Ishikawa (cell line): ENCODE measurements at regions not wholly inside any gene's neighbourhood (a gene's known extent, or its start where the extent isn't known, plus 50 kb on each side); places are given as distances from the start of the nearest gene placed in this dataset.

Experiments used
- CEBPB ChIP-seq: IDR thresholded peaks from 2 replicates; pipeline ENCODE4 v1.6.1; 2012
- CREB1 ChIP-seq: IDR thresholded peaks from 2 replicates; pipeline ENCODE4 v1.6.1; 2012; ENCODE audit warnings: low read depth
- EGR1 ChIP-seq: IDR thresholded peaks from 2 replicates; pipeline ENCODE4 v1.6.1; 2012
- EP300 ChIP-seq: IDR thresholded peaks from 2 replicates; pipeline ENCODE4 v1.6.1; 2012; ENCODE audit warnings: borderline replicate concordance
- MAX ChIP-seq: IDR thresholded peaks from 2 replicates; pipeline ENCODE4 v1.6.1; 2012
- NFIC ChIP-seq: IDR thresholded peaks from 2 replicates; pipeline ENCODE4 v1.6.1; 2012
- RAD21 ChIP-seq: IDR thresholded peaks from 2 replicates; pipeline ENCODE4 v1.6.1; 2012; ENCODE audit warnings: low read depth
- REST ChIP-seq: IDR thresholded peaks from 2 replicates; pipeline ENCODE4 v1.6.1; 2012; ENCODE audit warnings: low read depth, mild to moderate bottlenecking
- TAF1 ChIP-seq: IDR thresholded peaks from 2 replicates; pipeline ENCODE4 v1.6.1; 2012; ENCODE audit warnings: low read depth, mild to moderate bottlenecking
- TEAD4 ChIP-seq: IDR thresholded peaks from 2 replicates; pipeline ENCODE4 v1.6.1; 2012
- USF1 ChIP-seq: IDR thresholded peaks from 2 replicates; pipeline ENCODE4 v1.6.1; 2012
- YY1 ChIP-seq: IDR thresholded peaks from 2 replicates; pipeline ENCODE4 v1.6.1; 2012; ENCODE audit warnings: low read depth
- ZBTB7A ChIP-seq: IDR thresholded peaks from 2 replicates; pipeline ENCODE4 v1.6.1; 2012; ENCODE audit warnings: low read depth

GRCh38 chr22:25348391-25348790, 129.0 kb downstream of the CRYBB2 start:
- TF ChIP-seq CEBPB (no peak), REST (no peak), TAF1 (no peak), USF1 (no peak), TEAD4 (no peak), ZBTB7A (no peak), MAX (no peak), EP300 (no peak), CREB1 (no peak), YY1 (no peak), NFIC (no peak), EGR1 (no peak), RAD21 (no peak)
